Activated T-cell treated with anti-CD3 and anti-CD28 coated beads, Interleukin-2, amount 50 U/mL, for 4 hours (primary cell): ENCODE measurements at regions not wholly inside any gene's neighbourhood (a gene's known extent, or its start where the extent isn't known, plus 50 kb on each side); places are given as distances from the start of the nearest gene placed in this dataset.

Source experiments
- ATAC-seq, 2 donors: fragments of 200-7000 bp; cut with Tn5 transposase; one replicate each; pipeline ENCODE4 v1.10.0; 2021
- DNase-seq: peaks from one replicate; pipeline ENCODE4 v3.0.0-alpha.2; 2020
- H3K27me3 Mint-ChIP-seq: one replicate; pipeline ENCODE4 v1.8.0; 2021; ENCODE audit warnings: low read depth, mixed read lengths
- H3K36me3 Mint-ChIP-seq: one replicate; pipeline ENCODE4 v1.8.0; 2022; ENCODE audit warnings: mixed read lengths; ENCODE audit not compliant: insufficient read depth
- H3K4me1 Mint-ChIP-seq: one replicate; pipeline ENCODE4 v1.8.0; 2021; ENCODE audit warnings: low read depth, mixed read lengths
- H3K4me3 Mint-ChIP-seq: one replicate; pipeline ENCODE4 v1.8.0; 2021; ENCODE audit warnings: mild to moderate bottlenecking, moderate library complexity, mixed read lengths
- H3K9me3 Mint-ChIP-seq: one replicate; pipeline ENCODE4 v1.8.0; 2021; ENCODE audit warnings: mixed read lengths

- ATAC-seq, result no peak
- DNase-seq, result no peak
- H3K36me3 Mint-ChIP-seq, result no peaks in the 10 kb centered on the region
- H3K9me3 Mint-ChIP-seq, result peaks cover 3% of the 10 kb centered on the region
- H3K4me1 Mint-ChIP-seq, result no peaks in the 10 kb centered on the region
- H3K27me3 Mint-ChIP-seq, result no peaks in the 10 kb centered on the region
- no peak overlapping the region for H3K4me3 Mint-ChIP-seq
Observed at GRCh38 chr6:91442342-91442741, 855.5 kb upstream of the MAP3K7 start.

- Mint-ChIP-seq H3K9me3 (peaks cover 3% of the 10 kb centered on the region), H3K27me3 (no peaks in the 10 kb centered on the region), H3K4me3 (no peak overlapping the region), H3K4me1 (no peaks in the 10 kb centered on the region), H3K36me3 (no peaks in the 10 kb centered on the region)
- DNase-seq (no peak), ATAC-seq (no peak)
Observed at GRCh38 chr6:91438570-91438969, 851.7 kb upstream of the MAP3K7 start.

GRCh38 chr6:91437315-91437729, 850.5 kb upstream of the MAP3K7 start:
- DNase-seq, result no peak

GRCh38 chr6:91436448-91436847, 849.6 kb upstream of the MAP3K7 start:
- no peaks in the 10 kb centered on the region for H3K4me1 Mint-ChIP-seq
- ATAC-seq, result no peak
- peaks cover 3% of the 10 kb centered on the region for H3K9me3 Mint-ChIP-seq

More at GRCh38 chr6:91437315-91437729, 850.5 kb upstream of the MAP3K7 start:
- no peaks in the 10 kb centered on the region for H3K27me3 Mint-ChIP-seq
- peaks cover 3% of the 10 kb centered on the region for H3K9me3 Mint-ChIP-seq
- H3K4me3 Mint-ChIP-seq, result no peak overlapping the region
- no peaks in the 10 kb centered on the region for H3K36me3 Mint-ChIP-seq
- no peaks in the 10 kb centered on the region for H3K4me1 Mint-ChIP-seq
- ATAC-seq, result no peak

GRCh38 chr6:91435630-91436029, 848.8 kb upstream of the MAP3K7 start:
- no peaks in the 10 kb centered on the region for H3K9me3 Mint-ChIP-seq
- no peaks in the 10 kb centered on the region for H3K36me3 Mint-ChIP-seq
- DNase-seq (no peak), ATAC-seq (no peak)
- no peak overlapping the region for H3K4me3 Mint-ChIP-seq
- no peaks in the 10 kb centered on the region for H3K4me1 Mint-ChIP-seq
- H3K27me3 Mint-ChIP-seq, result no peaks in the 10 kb centered on the region

More at GRCh38 chr6:91436448-91436847, 849.6 kb upstream of the MAP3K7 start:
- Mint-ChIP-seq H3K4me3 (no peak overlapping the region), H3K27me3 (no peaks in the 10 kb centered on the region), H3K36me3 (no peaks in the 10 kb centered on the region)
- DNase-seq, result no peak

- Mint-ChIP-seq H3K27me3 (no peaks in the 10 kb centered on the region), H3K36me3 (no peaks in the 10 kb centered on the region), H3K4me1 (no peaks in the 10 kb centered on the region), H3K4me3 (no peak overlapping the region), H3K9me3 (no peaks in the 10 kb centered on the region)
- ATAC-seq (no peak), DNase-seq (no peak)
Observed at GRCh38 chr6:91434576-91434975, 847.7 kb upstream of the MAP3K7 start.

- H3K4me3 Mint-ChIP-seq, result no peak overlapping the region
- ATAC-seq (no peak), DNase-seq (no peak)
- H3K9me3 Mint-ChIP-seq, result no peaks in the 10 kb centered on the region
- no peaks in the 10 kb centered on the region for H3K36me3 Mint-ChIP-seq
- no peaks in the 10 kb centered on the region for H3K27me3 Mint-ChIP-seq
- H3K4me1 Mint-ChIP-seq, result no peaks in the 10 kb centered on the region
Observed at GRCh38 chr6:91433660-91434534, 847.0 kb upstream of the MAP3K7 start.

- Mint-ChIP-seq H3K4me3 (no peak overlapping the region), H3K9me3 (peaks cover 2% of the 10 kb centered on the region), H3K36me3 (no peaks in the 10 kb centered on the region), H3K4me1 (no peaks in the 10 kb centered on the region), H3K27me3 (no peaks in the 10 kb centered on the region)
- ATAC-seq, result no peak
- DNase-seq, result no peak
Observed at GRCh38 chr6:91428953-91429560, 842.2 kb upstream of the MAP3K7 start.

GRCh38 chr6:91428296-91428695, 841.4 kb upstream of the MAP3K7 start:
- no peak for DNase-seq
- H3K27me3 Mint-ChIP-seq, result no peaks in the 10 kb centered on the region
- peaks cover 3% of the 10 kb centered on the region for H3K9me3 Mint-ChIP-seq
- no peak overlapping the region for H3K4me3 Mint-ChIP-seq
- ATAC-seq, result no peak
- H3K36me3 Mint-ChIP-seq, result no peaks in the 10 kb centered on the region
- no peaks in the 10 kb centered on the region for H3K4me1 Mint-ChIP-seq

- ATAC-seq (no peak), DNase-seq (no peak)
- Mint-ChIP-seq H3K36me3 (no peaks in the 10 kb centered on the region), H3K4me1 (no peaks in the 10 kb centered on the region), H3K4me3 (no peak overlapping the region), H3K9me3 (peaks cover 17% of the 10 kb centered on the region), H3K27me3 (no peaks in the 10 kb centered on the region)
Observed at GRCh38 chr6:91420243-91420642, 833.4 kb upstream of the MAP3K7 start.

GRCh38 chr6:91415031-91415605, 828.2 kb upstream of the MAP3K7 start:
- Mint-ChIP-seq H3K27me3 (no peaks in the 10 kb centered on the region), H3K4me1 (no peaks in the 10 kb centered on the region), H3K9me3 (peaks cover 4% of the 10 kb centered on the region), H3K36me3 (no peaks in the 10 kb centered on the region), H3K4me3 (no peak overlapping the region)
- ATAC-seq (no peak), DNase-seq (no peak)

GRCh38 chr6:91412532-91412931, 825.7 kb upstream of the MAP3K7 start:
- no peaks in the 10 kb centered on the region for H3K36me3 Mint-ChIP-seq
- no peak overlapping the region for H3K4me3 Mint-ChIP-seq
- DNase-seq (no peak), ATAC-seq (no peak)
- peaks cover 4% of the 10 kb centered on the region for H3K9me3 Mint-ChIP-seq
- no peaks in the 10 kb centered on the region for H3K4me1 Mint-ChIP-seq
- no peaks in the 10 kb centered on the region for H3K27me3 Mint-ChIP-seq

GRCh38 chr6:91407706-91408105, 820.8 kb upstream of the MAP3K7 start:
- H3K36me3 Mint-ChIP-seq, result no peaks in the 10 kb centered on the region
- no peak for DNase-seq
- H3K4me3 Mint-ChIP-seq, result no peak overlapping the region
- H3K4me1 Mint-ChIP-seq, result no peaks in the 10 kb centered on the region
- no peak for ATAC-seq
- peaks cover 8% of the 10 kb centered on the region for H3K9me3 Mint-ChIP-seq
- H3K27me3 Mint-ChIP-seq, result no peaks in the 10 kb centered on the region

GRCh38 chr6:91392951-91393350, 806.1 kb upstream of the MAP3K7 start:
- no peak for ATAC-seq
- H3K4me1 Mint-ChIP-seq, result no peaks in the 10 kb centered on the region
- no peaks in the 10 kb centered on the region for H3K27me3 Mint-ChIP-seq
- no peak overlapping the region for H3K4me3 Mint-ChIP-seq
- peaks cover 7% of the 10 kb centered on the region for H3K9me3 Mint-ChIP-seq
- no peak for DNase-seq
- no peaks in the 10 kb centered on the region for H3K36me3 Mint-ChIP-seq
